Colon (tissue), 2 donors: ENCODE measurements at regions not wholly inside any gene's neighbourhood (a gene's known extent, or its start where the extent isn't known, plus 50 kb on each side); places are given as distances from the start of the nearest gene placed in this dataset.
"Not testable (repeated sequence)": the region's sequence is repeated elsewhere in the genome, so short reads cannot be mapped to it uniquely, and the experiment has no call there.

Experiments used
- FAIRE-seq: peaks from 2 replicates; lab custom pipeline; 2012; peaks lifted over from hg19 to GRCh38; lab: Jason Lieb, UNC
- donor health status: control.
- donor health status: control.

- no peak for FAIRE-seq
Observed at GRCh38 chr3:187795207-187795960, 50.1 kb upstream of the BCL6 start.

- FAIRE-seq = no peak
Observed at GRCh38 chr3:187798126-187798525, 52.9 kb upstream of the BCL6 start.

- FAIRE-seq = no peak
Observed at GRCh38 chr3:187798531-187799530, 53.6 kb upstream of the BCL6 start.

- no peak for FAIRE-seq
Observed at GRCh38 chr3:187799942-187800641, 54.8 kb upstream of the BCL6 start.

GRCh38 chr3:187801152-187801551 is 55.9 kb upstream of the BCL6 start:
- no peak for FAIRE-seq

- FAIRE-seq = no peak
Observed at GRCh38 chr3:187802203-187802927, 57.1 kb upstream of the BCL6 start.

GRCh38 chr3:187802928-187803259 is 57.6 kb upstream of the BCL6 start:
- FAIRE-seq = no peak

- FAIRE-seq = no peak
Observed at GRCh38 chr3:187804120-187804744, 59.0 kb upstream of the BCL6 start.

GRCh38 chr3:187804745-187805121 is 59.5 kb upstream of the BCL6 start:
- FAIRE-seq = no peak

GRCh38 chr3:187805774-187806173 is 60.5 kb upstream of the BCL6 start:
- FAIRE-seq = no peak

- no peak for FAIRE-seq
Observed at GRCh38 chr3:187807086-187807862, 62.0 kb upstream of the BCL6 start.

- FAIRE-seq = no peak
Observed at GRCh38 chr3:187808527-187808895, 63.2 kb upstream of the BCL6 start.

- no peak for FAIRE-seq
Observed at GRCh38 chr3:187809612-187809991, 64.3 kb upstream of the BCL6 start.

- FAIRE-seq = no peak
Observed at GRCh38 chr3:187810021-187810446, 64.8 kb upstream of the BCL6 start.

- no peak for FAIRE-seq
Observed at GRCh38 chr3:187811585-187812250, 66.5 kb upstream of the BCL6 start.

GRCh38 chr3:187812496-187812895 is 67.2 kb upstream of the BCL6 start:
- no peak for FAIRE-seq

- no peak for FAIRE-seq
Observed at GRCh38 chr3:187813198-187813597, 67.9 kb upstream of the BCL6 start.

- FAIRE-seq = not testable (repeated sequence)
Observed at GRCh38 chr3:187817766-187818165, 72.5 kb upstream of the BCL6 start.

GRCh38 chr3:187821616-187822317 is 76.5 kb upstream of the BCL6 start:
- FAIRE-seq = no peak

GRCh38 chr3:187822402-187822801 is 77.1 kb upstream of the BCL6 start:
- FAIRE-seq = no peak
